Right ventricle myocardium inferior (tissue), 1 donor: ENCODE measurements at regions not wholly inside any gene's neighbourhood (a gene's known extent, or its start where the extent isn't known, plus 50 kb on each side); places are given as distances from the start of the nearest gene placed in this dataset.
A peak's percentile ranks its signal among the peaks of the same experiment; 100 is the strongest.

ENCODE experiments used
- ATAC-seq: fragments of 200-7000 bp; cut with Tn5 transposase; one replicate; pipeline ENCODE4 v1.9.1; 2020; ENCODE audit warnings: mild to moderate bottlenecking, moderate library complexity
- DNase-seq: peaks from one replicate; pipeline ENCODE4 v3.0.0; 2021; ENCODE audit errors: missing footprints
- intact Hi-C: fragments of 100-400 bp; cut with DNase I; formaldehyde crosslinking; loops from one replicate; pipeline ENCODE4 v1.11.0; 2022
- donor health status: DM: no; HTN: yes; CAD: no; lungs with severe emphysema.

GRCh38 chrX:130974323-130974722 is 71.3 kb upstream of the ENOX2 start:
- intact Hi-C loops = no loop called here
- DNase-seq (no peak), ATAC-seq (no peak)

- DNase-seq (no peak), ATAC-seq (no peak)
- intact Hi-C loops = loop anchor here (2.0 kb wide), 1 partner anchor 657 kb away; no protein-coding TSS in a partner anchor
Measured at GRCh38 chrX:130975947-130976346, 72.9 kb upstream of the ENOX2 start.

- ATAC-seq = no peak
- no peak for DNase-seq
- intact Hi-C loops = no loop called here
Measured at GRCh38 chrX:130981836-130982235, 76.3 kb upstream of the ARHGAP36 start.

- intact Hi-C loops = no loop called here
- DNase-seq (no peak), ATAC-seq (no peak)
Measured at GRCh38 chrX:130984782-130985181, 73.4 kb upstream of the ARHGAP36 start.

- no peak for DNase-seq
- ATAC-seq = no peak
- intact Hi-C loops = no loop called here
Measured at GRCh38 chrX:130987241-130987640, 70.9 kb upstream of the ARHGAP36 start.

GRCh38 chrX:130990723-130991122 is 67.4 kb upstream of the ARHGAP36 start:
- DNase-seq (no peak), ATAC-seq (no peak)
- intact Hi-C loops = no loop called here

GRCh38 chrX:130994671-130995070 is 63.5 kb upstream of the ARHGAP36 start:
- no peak for DNase-seq
- ATAC-seq = no peak
- intact Hi-C loops = no loop called here

- ATAC-seq (peak; percentile 46), DNase-seq (no peak)
- intact Hi-C loops = no loop called here
Measured at GRCh38 chrX:130995439-130995838, 62.7 kb upstream of the ARHGAP36 start.

GRCh38 chrX:130997314-130997713 is 60.8 kb upstream of the ARHGAP36 start:
- intact Hi-C loops = no loop called here

GRCh38 chrX:130999360-130999759 is 58.8 kb upstream of the ARHGAP36 start:
- ATAC-seq = no peak
- DNase-seq = no peak
- intact Hi-C loops = no loop called here

More at GRCh38 chrX:130997314-130997713, 60.8 kb upstream of the ARHGAP36 start:
- ATAC-seq (no peak), DNase-seq (no peak)
